ENCODE measurements at regions not wholly inside any gene's neighbourhood (a gene's known extent, or its start where the extent isn't known, plus 50 kb on each side); places are given as distances from the start of the nearest gene placed in this dataset.

- TF ChIP-seq, protein P1, sequence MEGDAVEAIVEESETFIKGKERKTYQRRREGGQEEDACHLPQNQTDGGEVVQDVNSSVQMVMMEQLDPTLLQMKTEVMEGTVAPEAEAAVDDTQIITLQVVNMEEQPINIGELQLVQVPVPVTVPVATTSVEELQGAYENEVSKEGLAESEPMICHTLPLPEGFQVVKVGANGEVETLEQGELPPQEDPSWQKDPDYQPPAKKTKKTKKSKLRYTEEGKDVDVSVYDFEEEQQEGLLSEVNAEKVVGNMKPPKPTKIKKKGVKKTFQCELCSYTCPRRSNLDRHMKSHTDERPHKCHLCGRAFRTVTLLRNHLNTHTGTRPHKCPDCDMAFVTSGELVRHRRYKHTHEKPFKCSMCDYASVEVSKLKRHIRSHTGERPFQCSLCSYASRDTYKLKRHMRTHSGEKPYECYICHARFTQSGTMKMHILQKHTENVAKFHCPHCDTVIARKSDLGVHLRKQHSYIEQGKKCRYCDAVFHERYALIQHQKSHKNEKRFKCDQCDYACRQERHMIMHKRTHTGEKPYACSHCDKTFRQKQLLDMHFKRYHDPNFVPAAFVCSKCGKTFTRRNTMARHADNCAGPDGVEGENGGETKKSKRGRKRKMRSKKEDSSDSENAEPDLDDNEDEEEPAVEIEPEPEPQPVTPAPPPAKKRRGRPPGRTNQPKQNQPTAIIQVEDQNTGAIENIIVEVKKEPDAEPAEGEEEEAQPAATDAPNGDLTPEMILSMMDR (IDR thresholded peaks at IDR 0.05) = no peak
- TF ChIP-seq TCF7 (CRISPR knock-in tag; IDR thresholded peaks at IDR 0.05; ENCODE audit: low read depth) = no peak
- TF ChIP-seq ZNF121 (CRISPR knock-in tag; IDR thresholded peaks at IDR 0.05) = no peak
- TF ChIP-seq ZNF263 (CRISPR knock-in tag; IDR thresholded peaks at IDR 0.05; ENCODE audit: low read depth) = no peak
Observed at GRCh38 chr6:126110512-126111270, 124.4 kb downstream of the TRMT11 start.

Data from WTC11 (cell line).